SK-N-SH (cell line): ENCODE measurements at regions not wholly inside any gene's neighbourhood (a gene's known extent, or its start where the extent isn't known, plus 50 kb on each side); places are given as distances from the start of the nearest gene placed in this dataset.

Experiments used
- CTCF ChIP-seq: fragments of 200-600 bp; sonication (generic); IDR thresholded peaks from 2 replicates; pipeline ENCODE4 v1.6.1; 2017; ENCODE audit warnings: antibody characterized with exemption, mild to moderate bottlenecking, moderate library complexity
- EP300 ChIP-seq, 2 experiments: IDR thresholded peaks; 2 replicates each; pipeline versions ENCODE4 v1.4.0 to v1.6.1; 2012; ENCODE audit warnings: borderline replicate concordance in 1 of 2, low read depth in 1 of 2, low read length in 1 of 2
- MEF2A ChIP-seq: IDR thresholded peaks from 2 replicates; pipeline ENCODE4 v1.4.0; 2012; ENCODE audit warnings: low read depth, borderline replicate concordance
- POLR2AphosphoS5 ChIP-seq: IDR thresholded peaks from 2 replicates; pipeline ENCODE4 v1.6.1; 2012; ENCODE audit warnings: low read depth, low read length

- TF ChIP-seq POLR2AphosphoS5 (no peak), CTCF (no peak), MEF2A (no peak), EP300 (IDR thresholded peaks at IDR 0.05; ENCODE audit: borderline replicate concordance in 1 of 2, low read depth in 1 of 2, low read length in 1 of 2) (no peak)
Measured at GRCh38 chr7:126227055-126227454, 1025.7 kb downstream of the GRM8 start.
